ENCODE measurements at regions not wholly inside any gene's neighbourhood (a gene's known extent, or its start where the extent isn't known, plus 50 kb on each side); places are given as distances from the start of the nearest gene placed in this dataset.
A peak's percentile ranks its signal among the peaks of the same experiment; 100 is the strongest.

GRCh38 chr1:87786229-87786628 is 457.5 kb downstream of the LMO4 start:
- Histone ChIP-seq H3K4me3 (no peak overlapping the region), H3K4me1 (replicated peaks in 1 of 2) (no peaks in the 10 kb centered on the region), H3K27ac (no peak overlapping the region)
- in situ Hi-C loops (cut with MboI; ENCODE audit: low pct_unique_long_range_greater_than_20kb in 2 of 9, low sequenced_read_pairs in 9 of 9, unreplicated experiment in 9 of 9), result no loop called here
- ATAC-seq (replicated peaks in 6 of 8), result no peak
- 14 to 100% (median 91%) methylated on average over 1 of the region's 1 CpG; no CpG with 5 or more reads in 2 of the 10 experiments for WGBS, 10 experiments

GRCh38 chr1:87786861-87787545 is 458.3 kb downstream of the LMO4 start:
- in situ Hi-C loops (cut with MboI; ENCODE audit: low pct_unique_long_range_greater_than_20kb in 2 of 9, low sequenced_read_pairs in 9 of 9, unreplicated experiment in 9 of 9), result no loop called here
- Histone ChIP-seq H3K4me3 (no peak overlapping the region), H3K27ac (no peak overlapping the region), H3K4me1 (replicated peaks in 1 of 2) (no peaks in the 10 kb centered on the region)
- ATAC-seq (replicated peaks in 6 of 8), result peak in 2 of 8 experiments; percentile 29 to 85
- 30 to 95% (median 67%) methylated on average over 1 to 5 of the region's 5 CpGs for WGBS, 10 experiments

GRCh38 chr1:87787551-87787950 is 458.9 kb downstream of the LMO4 start:
- H3K4me3 ChIP-seq, result no peak overlapping the region
- H3K4me1 ChIP-seq (replicated peaks in 1 of 2), result no peaks in the 10 kb centered on the region
- peak in 1 of 8 experiments; percentile 68 for ATAC-seq (replicated peaks in 6 of 8)
- in situ Hi-C loops (cut with MboI; ENCODE audit: low pct_unique_long_range_greater_than_20kb in 2 of 9, low sequenced_read_pairs in 9 of 9, unreplicated experiment in 9 of 9), result no loop called here
- WGBS, 10 experiments, result 20 to 100% (median 57%) methylated on average over 1 to 3 of the region's 3 CpGs
- no peak overlapping the region for H3K27ac ChIP-seq

- no peak overlapping the region for H3K27ac ChIP-seq
- in situ Hi-C loops (cut with MboI; ENCODE audit: low pct_unique_long_range_greater_than_20kb in 2 of 9, low sequenced_read_pairs in 9 of 9, unreplicated experiment in 9 of 9), result no loop called here
- H3K4me1 ChIP-seq (replicated peaks in 1 of 2), result no peaks in the 10 kb centered on the region
- no peak overlapping the region for H3K4me3 ChIP-seq
- 50 to 100% (median 83%) methylated on average over 1 to 2 of the region's 2 CpGs; no CpG with 5 or more reads in 1 of the 10 experiments for WGBS, 10 experiments
- ATAC-seq (replicated peaks in 6 of 8), result no peak
Measured at GRCh38 chr1:87790756-87791155, 462.1 kb downstream of the LMO4 start.

- no peak for ATAC-seq (replicated peaks in 6 of 8)
- in situ Hi-C loops (cut with MboI; ENCODE audit: low pct_unique_long_range_greater_than_20kb in 2 of 9, low sequenced_read_pairs in 9 of 9, unreplicated experiment in 9 of 9), result no loop called here
- Histone ChIP-seq H3K4me3 (no peak overlapping the region), H3K4me1 (replicated peaks in 1 of 2) (peaks cover 0 to 5% of the 10 kb centered on the region in 2 donors), H3K27ac (no peak overlapping the region)
- WGBS, 10 experiments, result 60 to 100% (median 91%) methylated on average over 1 to 3 of the region's 3 CpGs; no CpG with 5 or more reads in 1 of the 10 experiments
Measured at GRCh38 chr1:87791931-87792740, 463.5 kb downstream of the LMO4 start.

GRCh38 chr1:87794788-87795614 is 466.3 kb downstream of the LMO4 start:
- no peak overlapping the region for H3K4me3 ChIP-seq
- H3K4me1 ChIP-seq (replicated peaks in 1 of 2), result peaks cover 0 to 5% of the 10 kb centered on the region in 2 donors
- H3K27ac ChIP-seq, result no peak overlapping the region
- peak in 3 of 8 experiments; percentile 46 to 61 (median 57) for ATAC-seq (replicated peaks in 6 of 8)
- 66 to 100% (median 81%) methylated on average over 1 to 8 of the region's 8 CpGs for WGBS, 10 experiments
- in situ Hi-C loops (cut with MboI; ENCODE audit: low pct_unique_long_range_greater_than_20kb in 2 of 9, low sequenced_read_pairs in 9 of 9, unreplicated experiment in 9 of 9), result no loop called here

GRCh38 chr1:87795615-87796337 is 467.1 kb downstream of the LMO4 start:
- in situ Hi-C loops (cut with MboI; ENCODE audit: low pct_unique_long_range_greater_than_20kb in 2 of 9, low sequenced_read_pairs in 9 of 9, unreplicated experiment in 9 of 9), result no loop called here
- H3K27ac ChIP-seq, result no peak overlapping the region
- ATAC-seq (replicated peaks in 6 of 8), result no peak
- 32 to 89% (median 55%) methylated on average over 1 to 3 of the region's 3 CpGs for WGBS, 10 experiments
- peaks cover 0 to 5% of the 10 kb centered on the region in 2 donors for H3K4me1 ChIP-seq (replicated peaks in 1 of 2)
- no peak overlapping the region for H3K4me3 ChIP-seq

GRCh38 chr1:87796471-87796901 is 467.8 kb downstream of the LMO4 start:
- H3K4me3 ChIP-seq, result no peak overlapping the region
- WGBS, 10 experiments, result 67 to 100% (median 79%) methylated on average over 1 to 9 of the region's 9 CpGs; no CpG with 5 or more reads in 2 of the 10 experiments
- H3K27ac ChIP-seq, result no peak overlapping the region
- ATAC-seq (replicated peaks in 6 of 8), result no peak
- H3K4me1 ChIP-seq (replicated peaks in 1 of 2), result peaks cover 0 to 5% of the 10 kb centered on the region in 2 donors
- in situ Hi-C loops (cut with MboI; ENCODE audit: low pct_unique_long_range_greater_than_20kb in 2 of 9, low sequenced_read_pairs in 9 of 9, unreplicated experiment in 9 of 9), result no loop called here

GRCh38 chr1:87799451-87799850 is 470.8 kb downstream of the LMO4 start:
- peaks cover 0 to 5% of the 10 kb centered on the region in 2 donors for H3K4me1 ChIP-seq (replicated peaks in 1 of 2)
- 79 to 100% (median 92%) methylated on average over 2 to 7 of the region's 7 CpGs for WGBS, 10 experiments
- in situ Hi-C loops (cut with MboI; ENCODE audit: low pct_unique_long_range_greater_than_20kb in 2 of 9, low sequenced_read_pairs in 9 of 9, unreplicated experiment in 9 of 9), result no loop called here
- ATAC-seq (replicated peaks in 6 of 8), result no peak
- H3K27ac ChIP-seq, result no peak overlapping the region
- H3K4me3 ChIP-seq, result no peak overlapping the region

GRCh38 chr1:87800006-87800405 is 471.3 kb downstream of the LMO4 start:
- in situ Hi-C loops (cut with MboI; ENCODE audit: low pct_unique_long_range_greater_than_20kb in 2 of 9, low sequenced_read_pairs in 9 of 9, unreplicated experiment in 9 of 9), result no loop called here
- H3K4me3 ChIP-seq, result no peak overlapping the region
- H3K27ac ChIP-seq, result no peak overlapping the region
- H3K4me1 ChIP-seq (replicated peaks in 1 of 2), result peaks cover 0 to 5% of the 10 kb centered on the region in 2 donors
- ATAC-seq (replicated peaks in 6 of 8), result no peak

- H3K4me1 ChIP-seq (replicated peaks in 1 of 2), result no peaks in the 10 kb centered on the region
- in situ Hi-C loops (cut with MboI; ENCODE audit: low pct_unique_long_range_greater_than_20kb in 2 of 9, low sequenced_read_pairs in 9 of 9, unreplicated experiment in 9 of 9), result no loop called here
- H3K27ac ChIP-seq, result no peak overlapping the region
- H3K4me3 ChIP-seq, result no peak overlapping the region
- no peak for ATAC-seq (replicated peaks in 6 of 8)
Measured at GRCh38 chr1:87803375-87803774, 474.7 kb downstream of the LMO4 start.

GRCh38 chr1:87804128-87804527 is 475.4 kb downstream of the LMO4 start:
- Histone ChIP-seq H3K4me1 (replicated peaks in 1 of 2) (no peaks in the 10 kb centered on the region), H3K27ac (no peak overlapping the region), H3K4me3 (no peak overlapping the region)
- ATAC-seq (replicated peaks in 6 of 8), result no peak
- in situ Hi-C loops (cut with MboI; ENCODE audit: low pct_unique_long_range_greater_than_20kb in 2 of 9, low sequenced_read_pairs in 9 of 9, unreplicated experiment in 9 of 9), result no loop called here
- WGBS, 10 experiments, result 60 to 100% (median 88%) methylated on average over 1 to 2 of the region's 2 CpGs; no CpG with 5 or more reads in 1 of the 10 experiments
